Activated naive CD8-positive, alpha-beta T cell treated with anti-CD3 and anti-CD28 coated beads for 36 hours (primary cell): ENCODE measurements at regions not wholly inside any gene's neighbourhood (a gene's known extent, or its start where the extent isn't known, plus 50 kb on each side); places are given as distances from the start of the nearest gene placed in this dataset.
"Not testable (repeated sequence)": the region's sequence is repeated elsewhere in the genome, so short reads cannot be mapped to it uniquely, and the experiment has no call there.

ENCODE experiments used
- DNase-seq: peaks from one replicate; pipeline ENCODE4 v3.0.0; 2021
- H3K27ac Mint-ChIP-seq: one replicate; pipeline ENCODE4 v1.8.0; 2022; ENCODE audit warnings: mild to moderate bottlenecking, moderate library complexity, mixed read lengths
- H3K27me3 Mint-ChIP-seq: one replicate; pipeline ENCODE4 v1.8.0; 2022; ENCODE audit warnings: mild to moderate bottlenecking, mixed read lengths
- H3K36me3 Mint-ChIP-seq: one replicate; pipeline ENCODE4 v1.8.0; 2021; ENCODE audit warnings: mild to moderate bottlenecking, mixed read lengths
- H3K4me1 Mint-ChIP-seq: one replicate; pipeline ENCODE4 v1.8.0; 2021; ENCODE audit warnings: mixed read lengths
- H3K4me3 Mint-ChIP-seq: one replicate; pipeline ENCODE4 v1.8.0; 2022; ENCODE audit warnings: mild to moderate bottlenecking, moderate library complexity, mixed read lengths
- H3K9me3 Mint-ChIP-seq: one replicate; pipeline ENCODE4 v1.8.0; 2022; ENCODE audit warnings: mixed read lengths

DNA sequence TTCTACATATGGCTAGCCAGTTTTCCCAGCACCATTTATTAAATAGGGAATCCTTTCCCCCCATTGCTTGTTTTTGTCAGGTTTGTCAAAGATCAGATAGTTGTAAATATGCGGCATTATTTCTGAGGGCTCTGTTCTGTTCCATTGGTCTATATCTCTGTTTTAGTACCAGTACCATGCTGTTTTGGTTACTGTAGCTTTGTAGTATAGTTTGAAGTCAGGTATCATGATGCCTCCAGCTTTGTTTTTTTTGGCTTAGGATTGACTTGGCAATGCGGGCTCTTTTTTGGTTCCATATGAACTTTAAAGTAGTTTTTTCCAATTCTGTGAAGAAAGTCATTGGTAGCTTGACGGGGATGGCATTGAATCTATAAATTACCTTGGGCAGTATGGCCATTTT is 60.0 kb upstream of the GPC3 start:
- not testable (repeated sequence) for H3K27ac Mint-ChIP-seq, H3K4me1 Mint-ChIP-seq, H3K36me3 Mint-ChIP-seq, H3K27me3 Mint-ChIP-seq, DNase-seq, H3K9me3 Mint-ChIP-seq, H3K4me3 Mint-ChIP-seq

DNA sequence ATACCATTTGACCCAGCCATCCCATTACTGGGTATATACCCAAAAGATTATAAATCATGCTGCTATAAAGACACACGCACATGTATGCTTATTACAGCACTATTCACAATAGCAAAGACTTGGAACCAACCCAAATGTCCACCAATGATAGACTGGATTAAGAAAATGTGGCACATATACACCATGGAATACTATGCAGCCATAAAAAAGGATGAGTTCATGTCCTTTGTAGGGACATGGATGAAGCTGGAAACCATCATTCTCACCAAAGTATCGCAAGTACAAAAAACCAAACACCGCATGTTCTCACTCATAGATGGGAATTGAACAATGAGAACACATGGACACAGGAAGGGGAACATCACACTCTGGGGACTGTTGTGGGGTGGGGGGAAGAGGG is 81.7 kb upstream of the GPC3 start:
- H3K4me1 Mint-ChIP-seq, H3K9me3 Mint-ChIP-seq, H3K27me3 Mint-ChIP-seq, H3K36me3 Mint-ChIP-seq, DNase-seq, H3K27ac Mint-ChIP-seq, H3K4me3 Mint-ChIP-seq: not testable (repeated sequence)

DNA sequence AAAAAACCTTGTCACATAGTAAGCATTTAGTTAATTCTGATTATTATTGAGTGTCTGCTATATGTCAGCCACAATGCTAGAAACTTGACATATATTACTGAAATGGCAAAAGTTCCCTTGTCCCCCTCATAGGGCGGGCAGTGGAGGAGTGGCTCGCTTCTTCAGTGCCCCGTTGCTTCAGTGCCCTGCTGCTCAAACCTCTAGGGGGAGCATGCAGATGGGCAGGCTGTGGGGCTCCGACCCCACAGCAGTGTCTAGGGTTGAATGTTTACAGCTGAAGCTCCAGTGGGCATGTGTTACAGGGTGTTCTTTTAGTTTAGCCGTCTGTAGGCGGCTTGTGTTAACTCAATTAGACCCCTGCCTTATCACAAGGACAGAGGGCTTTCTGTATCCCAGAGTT is 86.5 kb upstream of the GPC3 start:
- H3K27ac Mint-ChIP-seq, H3K4me3 Mint-ChIP-seq: not testable (repeated sequence)

DNA sequence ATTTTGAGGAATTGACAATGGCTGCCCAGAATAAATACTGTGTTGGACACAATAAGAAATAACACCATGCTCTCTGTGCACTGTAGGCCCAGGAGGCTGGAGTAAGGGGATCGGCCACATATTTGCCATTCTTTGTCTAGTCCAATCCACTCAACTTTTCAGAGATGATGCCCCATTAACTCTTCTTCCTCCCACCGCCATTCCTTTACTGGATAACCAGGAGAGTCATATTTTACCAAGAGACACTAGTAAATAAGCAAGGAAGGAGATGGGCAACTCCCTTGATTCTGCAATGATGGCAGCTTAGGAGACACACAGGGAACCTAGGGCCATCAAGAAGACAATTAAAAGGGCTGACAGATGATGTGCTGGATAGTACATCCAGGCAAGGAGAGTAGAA is 87.9 kb upstream of the GPC3 start:
- DNase-seq = no peak
- Mint-ChIP-seq H3K9me3 (no peaks in the 10 kb centered on the region), H3K27ac (no peak overlapping the region), H3K4me3 (no peak overlapping the region), H3K36me3 (no peaks in the 10 kb centered on the region), H3K4me1 (no peaks in the 10 kb centered on the region), H3K27me3 (peaks cover 3% of the 10 kb centered on the region)

More for the DNA sequence above, 86.5 kb upstream of the GPC3 start:
- not testable (repeated sequence) for H3K4me1 Mint-ChIP-seq, H3K36me3 Mint-ChIP-seq, DNase-seq, H3K27me3 Mint-ChIP-seq, H3K9me3 Mint-ChIP-seq

DNA sequence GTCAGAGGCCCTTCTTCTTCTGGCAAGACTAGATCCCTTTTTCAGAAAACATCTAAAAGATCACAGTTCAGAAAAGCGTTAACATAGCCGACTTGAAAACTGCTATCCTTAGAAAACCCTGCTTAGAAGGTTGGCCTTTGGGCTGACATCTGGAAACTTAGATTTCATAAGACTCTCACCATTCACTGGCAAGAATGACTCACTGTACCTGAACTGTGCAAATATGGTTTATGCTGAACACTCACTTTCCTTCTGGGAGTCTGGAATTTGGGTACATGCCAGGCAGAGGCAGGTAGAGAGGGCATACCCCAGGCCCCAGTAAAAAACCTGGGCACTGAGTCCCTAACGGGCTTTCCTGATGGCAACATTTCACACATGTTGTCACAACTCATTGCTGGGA is 88.8 kb upstream of the GPC3 start:
- DNase-seq = no peak
- Mint-ChIP-seq H3K4me1 (no peaks in the 10 kb centered on the region), H3K27ac (no peak overlapping the region), H3K9me3 (no peaks in the 10 kb centered on the region), H3K4me3 (no peak overlapping the region), H3K36me3 (no peaks in the 10 kb centered on the region), H3K27me3 (peaks cover 3% of the 10 kb centered on the region)

DNA sequence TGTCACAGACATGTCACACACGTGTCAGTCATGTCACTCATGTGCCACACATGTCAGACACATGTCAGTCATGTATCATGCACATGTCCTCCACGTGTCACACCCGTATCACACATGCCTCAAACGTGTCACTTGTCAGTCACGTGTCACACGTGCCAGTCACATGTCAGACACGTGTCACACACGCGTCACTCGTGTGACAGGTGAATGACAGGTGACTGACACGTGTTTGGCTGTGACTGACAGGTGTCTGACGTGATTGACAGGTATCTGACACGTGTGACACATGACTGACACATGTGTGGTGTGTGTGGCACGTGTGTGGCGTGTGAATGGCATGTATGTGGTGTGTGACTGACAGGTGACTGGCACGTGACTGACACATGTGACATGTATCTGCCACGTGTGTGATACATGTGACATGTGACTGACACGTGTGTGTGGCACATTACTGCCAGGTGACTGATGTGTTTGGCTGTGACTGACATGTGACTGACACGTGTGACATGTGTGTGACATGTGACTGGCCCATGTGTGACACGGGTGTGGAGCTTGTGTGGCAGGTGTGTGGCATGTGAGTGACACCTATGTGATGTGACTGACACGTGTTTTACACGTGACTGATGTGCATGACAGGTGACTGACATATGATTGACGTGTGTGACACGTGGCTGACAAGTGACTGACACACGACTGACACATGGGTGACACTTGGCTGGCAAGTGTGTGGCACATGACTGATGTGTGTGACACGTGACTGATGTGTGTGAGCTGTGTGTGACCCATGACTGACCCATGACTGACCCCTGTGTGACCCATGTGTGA is 90.7 kb upstream of the GPC3 start:
- no peaks in the 10 kb centered on the region for H3K4me1 Mint-ChIP-seq
- peaks cover 3% of the 10 kb centered on the region for H3K27me3 Mint-ChIP-seq
- no peak for DNase-seq
- H3K36me3 Mint-ChIP-seq = no peaks in the 10 kb centered on the region
- no peaks in the 10 kb centered on the region for H3K9me3 Mint-ChIP-seq
- no peak overlapping the region for H3K4me3 Mint-ChIP-seq
- no peak overlapping the region for H3K27ac Mint-ChIP-seq

DNA sequence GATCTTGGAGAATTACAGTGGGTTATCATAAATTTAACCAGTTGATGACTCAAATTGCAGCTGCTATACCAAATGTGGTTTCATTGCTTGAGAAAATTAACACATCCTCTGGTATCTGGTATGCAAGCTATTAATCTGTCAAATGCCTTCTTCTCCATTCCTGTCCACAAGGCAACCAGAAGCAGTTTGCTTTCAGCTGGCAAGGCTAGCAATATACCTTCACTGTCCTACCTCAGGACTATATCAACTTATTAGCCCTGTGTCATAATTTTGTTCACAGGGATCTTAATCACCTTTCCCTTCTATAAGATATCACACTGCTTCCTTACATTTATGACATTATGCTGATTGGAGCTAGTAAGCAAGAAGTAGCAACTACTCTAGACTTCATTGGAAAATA is 110.0 kb upstream of the GPC3 start:
- no peaks in the 10 kb centered on the region for H3K27me3 Mint-ChIP-seq
- H3K4me3 Mint-ChIP-seq = no peak overlapping the region
- H3K36me3 Mint-ChIP-seq = peaks cover 2% of the 10 kb centered on the region
- DNase-seq = no peak
- H3K27ac Mint-ChIP-seq = no peak overlapping the region
- H3K9me3 Mint-ChIP-seq = peaks cover 1% of the 10 kb centered on the region
- no peaks in the 10 kb centered on the region for H3K4me1 Mint-ChIP-seq

DNA sequence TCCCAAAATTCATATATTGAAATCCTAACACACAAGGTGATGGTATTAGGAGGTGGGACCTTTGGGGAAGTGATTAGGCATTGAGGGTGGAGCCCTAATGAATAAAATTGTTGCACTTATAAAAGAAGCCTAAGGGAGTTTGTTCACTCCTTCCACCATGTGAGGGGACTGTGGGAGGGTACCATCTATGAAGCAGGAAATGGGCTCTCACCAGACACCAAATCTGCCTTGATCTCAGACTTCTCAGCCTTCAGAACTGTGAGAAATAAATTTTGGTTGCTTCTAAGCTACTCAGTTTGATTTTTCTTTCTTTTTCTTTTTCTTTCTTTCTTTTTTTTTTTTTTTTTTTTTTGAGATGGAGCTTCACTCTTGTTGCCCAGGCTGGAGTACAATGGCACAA is 116.2 kb upstream of the GPC3 start:
- Mint-ChIP-seq H3K9me3 (peaks cover 4% of the 10 kb centered on the region), H3K4me3 (no peak overlapping the region), H3K36me3 (peaks cover 2% of the 10 kb centered on the region), H3K4me1 (no peaks in the 10 kb centered on the region), H3K27me3 (no peaks in the 10 kb centered on the region), H3K27ac (no peak overlapping the region)
- DNase-seq = no peak

DNA sequence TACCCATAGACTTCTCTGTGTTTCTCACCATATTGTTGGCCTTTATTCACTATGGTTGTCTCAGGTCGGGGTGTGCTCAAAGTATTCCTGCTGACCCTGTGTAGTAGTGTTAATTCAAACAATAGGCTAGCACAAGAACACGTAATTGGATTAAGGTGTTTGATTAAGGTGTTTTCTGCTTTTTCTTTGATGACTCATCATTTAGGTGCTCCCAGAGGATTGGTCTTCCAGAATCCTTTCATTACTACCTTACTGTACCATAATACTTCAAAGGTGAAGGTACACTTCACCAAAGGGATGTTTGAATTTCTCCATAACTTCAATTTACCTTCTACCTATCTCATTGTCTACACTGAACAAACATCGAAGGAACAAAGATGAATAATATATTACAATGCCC is 121.7 kb upstream of the CCDC160 start:
- no peak overlapping the region for H3K27ac Mint-ChIP-seq
- H3K27me3 Mint-ChIP-seq = no peaks in the 10 kb centered on the region
- no peak for DNase-seq
- no peaks in the 10 kb centered on the region for H3K4me1 Mint-ChIP-seq
- H3K4me3 Mint-ChIP-seq = no peak overlapping the region
- H3K9me3 Mint-ChIP-seq = no peaks in the 10 kb centered on the region
- no peaks in the 10 kb centered on the region for H3K36me3 Mint-ChIP-seq

DNA sequence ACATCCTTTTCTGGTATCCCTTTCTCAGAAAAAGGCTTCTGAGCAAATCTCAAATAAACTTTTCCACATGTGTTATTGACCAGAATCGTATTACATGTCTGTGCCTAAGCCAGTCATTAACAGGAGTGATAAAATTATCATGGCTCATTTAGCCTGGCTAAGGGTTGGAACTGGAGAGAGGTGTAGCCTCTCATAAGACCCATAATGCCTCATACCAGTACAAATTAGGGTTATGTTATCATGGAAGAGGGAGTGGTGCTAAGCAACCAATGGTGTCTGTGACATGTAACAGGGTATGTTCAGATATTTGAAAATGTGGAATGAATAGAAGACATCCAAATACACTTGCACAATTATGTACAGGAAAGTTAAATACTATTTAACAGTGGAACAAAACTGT is 99.6 kb upstream of the CCDC160 start:
- Mint-ChIP-seq H3K36me3 (no peaks in the 10 kb centered on the region), H3K27ac (no peak overlapping the region), H3K27me3 (no peaks in the 10 kb centered on the region), H3K4me3 (no peak overlapping the region), H3K4me1 (no peaks in the 10 kb centered on the region), H3K9me3 (no peaks in the 10 kb centered on the region)
- no peak for DNase-seq

DNA sequence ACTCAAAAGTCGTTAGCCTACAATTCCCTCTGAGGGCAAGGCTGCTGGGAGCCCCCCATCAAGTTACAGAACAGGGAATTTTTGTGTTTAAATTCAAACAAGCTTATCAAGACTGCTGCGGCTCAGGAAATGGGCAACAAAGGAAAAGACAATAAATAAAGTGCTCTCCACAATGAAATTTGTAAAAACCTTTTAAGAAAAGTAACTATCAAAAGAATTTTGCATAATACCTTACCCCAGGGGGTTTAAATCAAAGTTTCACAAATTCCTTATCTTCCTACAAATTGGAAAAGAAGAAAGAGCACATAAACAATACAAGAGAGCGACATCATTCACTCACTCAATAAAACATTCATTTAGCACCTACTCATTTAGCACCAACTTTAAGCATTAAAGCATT is 97.9 kb upstream of the CCDC160 start:
- no peaks in the 10 kb centered on the region for H3K27me3 Mint-ChIP-seq
- DNase-seq = no peak
- H3K4me1 Mint-ChIP-seq = no peaks in the 10 kb centered on the region
- H3K4me3 Mint-ChIP-seq = no peak overlapping the region
- H3K36me3 Mint-ChIP-seq = no peaks in the 10 kb centered on the region
- no peak overlapping the region for H3K27ac Mint-ChIP-seq
- H3K9me3 Mint-ChIP-seq = no peaks in the 10 kb centered on the region

DNA sequence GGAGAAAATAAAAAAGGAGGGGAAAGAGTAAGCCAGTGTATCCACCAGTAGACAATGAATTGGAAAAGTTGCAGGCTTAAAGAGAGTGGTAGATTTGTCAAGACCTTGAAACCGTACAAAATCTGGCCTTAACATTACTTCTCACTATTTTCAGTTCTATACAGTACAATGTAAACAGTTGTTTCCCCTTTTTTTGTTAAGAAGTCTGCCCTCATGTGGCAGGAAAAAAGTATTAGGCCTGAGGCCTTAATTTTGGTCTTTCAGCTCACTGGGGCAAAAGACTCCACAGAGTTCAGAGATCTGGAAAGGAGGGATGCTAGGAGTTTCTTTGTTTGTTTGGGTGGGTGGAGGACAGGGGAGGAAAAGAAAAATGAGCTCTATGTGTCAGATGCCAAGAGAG is 92.8 kb upstream of the CCDC160 start:
- H3K9me3 Mint-ChIP-seq = no peaks in the 10 kb centered on the region
- no peak overlapping the region for H3K27ac Mint-ChIP-seq
- no peaks in the 10 kb centered on the region for H3K27me3 Mint-ChIP-seq
- peaks cover 3% of the 10 kb centered on the region for H3K4me1 Mint-ChIP-seq
- no peak overlapping the region for H3K4me3 Mint-ChIP-seq
- DNase-seq = no peak
- no peaks in the 10 kb centered on the region for H3K36me3 Mint-ChIP-seq

DNA sequence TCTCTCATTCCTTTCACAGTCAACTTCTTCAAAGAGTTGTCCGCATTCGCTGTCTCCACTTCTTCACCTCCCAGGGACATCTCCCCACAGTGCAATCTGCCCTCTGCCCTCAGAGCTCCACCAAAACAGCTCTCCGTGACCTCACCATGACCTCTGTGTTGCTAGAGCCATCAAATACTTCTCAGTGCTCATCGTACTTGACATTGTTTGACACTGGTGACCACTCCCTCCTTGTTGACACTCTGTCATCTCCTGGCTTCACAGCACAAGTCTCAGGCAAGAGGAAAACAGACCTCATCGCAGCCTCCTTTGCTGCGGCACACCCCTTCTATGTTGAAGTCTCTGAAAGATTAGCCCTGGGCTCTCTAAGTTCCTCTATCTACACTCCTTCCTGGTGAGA is 90.5 kb upstream of the CCDC160 start:
- peaks cover 3% of the 10 kb centered on the region for H3K4me1 Mint-ChIP-seq
- H3K9me3 Mint-ChIP-seq = no peaks in the 10 kb centered on the region
- no peaks in the 10 kb centered on the region for H3K36me3 Mint-ChIP-seq
- H3K27ac Mint-ChIP-seq = no peak overlapping the region
- DNase-seq = no peak
- no peaks in the 10 kb centered on the region for H3K27me3 Mint-ChIP-seq
- no peak overlapping the region for H3K4me3 Mint-ChIP-seq

DNA sequence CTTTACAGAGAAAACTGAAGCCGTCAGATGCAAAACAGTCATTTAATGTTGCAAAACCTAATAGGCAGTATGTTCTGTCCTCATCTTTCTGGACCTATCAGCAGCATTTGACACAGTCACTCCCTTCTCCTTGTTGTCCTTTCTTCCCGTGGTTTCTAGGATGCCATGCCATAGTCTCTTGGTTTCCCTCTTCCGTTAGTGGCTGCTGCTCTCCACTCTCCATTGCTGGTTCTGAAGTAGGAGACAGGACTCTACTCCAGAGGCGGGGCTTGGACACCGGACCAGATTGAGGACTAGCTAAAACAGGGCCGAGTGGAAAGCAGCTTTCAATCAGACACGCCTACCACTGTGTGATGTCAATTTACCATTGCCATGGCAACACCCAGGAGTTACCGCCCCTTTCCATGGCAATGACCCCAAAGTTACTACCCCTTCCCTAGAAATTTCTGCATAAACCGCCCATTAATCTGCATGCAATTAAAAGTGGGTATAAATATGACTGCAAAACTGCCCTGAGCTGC is 88.8 kb upstream of the CCDC160 start:
- Mint-ChIP-seq H3K36me3 (no peaks in the 10 kb centered on the region), H3K27me3 (no peaks in the 10 kb centered on the region), H3K27ac (no peak overlapping the region), H3K4me1 (peaks cover 3% of the 10 kb centered on the region), H3K4me3 (no peak overlapping the region), H3K9me3 (no peaks in the 10 kb centered on the region)
- no peak for DNase-seq

DNA sequence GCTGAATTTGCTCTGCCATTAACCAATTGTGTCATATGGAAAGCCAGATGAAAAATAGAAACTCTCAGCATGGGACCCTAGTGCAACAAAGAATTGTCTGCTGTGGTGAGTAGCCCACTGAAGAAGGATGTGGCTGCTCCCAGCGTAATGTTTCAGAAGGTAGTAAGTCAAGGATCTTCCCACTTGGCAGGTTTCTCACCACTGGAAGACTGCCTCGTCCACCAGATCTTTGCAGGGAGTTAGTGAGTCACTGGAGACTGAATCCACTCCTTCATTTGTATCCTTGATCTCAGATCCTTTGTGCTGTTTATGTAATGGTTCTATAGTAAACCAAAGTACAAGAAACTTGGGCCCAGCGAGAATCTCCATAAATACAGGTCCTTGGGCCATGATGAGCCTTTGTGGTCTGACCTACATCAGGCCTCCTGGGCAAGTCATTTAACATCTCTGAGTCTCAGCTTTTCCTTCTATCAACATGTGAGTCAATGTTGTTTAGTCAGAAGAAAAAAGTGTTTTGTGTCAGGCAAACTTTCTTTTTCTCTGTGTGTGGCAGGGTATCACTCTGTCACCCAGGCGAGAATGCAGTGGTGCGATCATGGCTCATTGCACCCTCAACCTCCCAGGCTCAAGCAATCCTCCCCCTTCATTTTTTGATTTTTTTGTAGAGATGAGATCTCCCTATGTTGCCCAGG is 78.0 kb upstream of the CCDC160 start:
- DNase-seq = no peak
- peaks cover 3% of the 10 kb centered on the region for H3K36me3 Mint-ChIP-seq

DNA sequence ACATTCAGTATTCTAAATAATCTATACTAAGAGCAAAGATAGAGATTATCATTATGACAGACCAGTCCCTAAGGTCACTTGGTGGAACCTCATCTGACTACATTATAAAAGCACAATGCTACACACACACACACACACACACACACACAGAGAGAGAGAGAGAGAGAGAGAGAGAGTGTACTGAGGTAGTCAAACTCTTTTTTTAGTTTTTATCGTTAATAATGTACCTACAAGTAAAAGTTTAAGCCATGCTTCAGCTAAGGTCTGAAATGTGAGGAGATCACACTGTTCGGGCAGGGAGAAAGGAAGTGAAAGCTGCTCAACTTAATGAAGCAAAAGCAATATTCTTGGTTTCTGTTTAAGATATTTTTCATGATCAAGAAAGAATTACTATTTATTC is 75.8 kb upstream of the CCDC160 start:
- Mint-ChIP-seq H3K9me3 (no peaks in the 10 kb centered on the region), H3K27ac (peak overlapping the region; percentile 64), H3K4me3 (no peak overlapping the region), H3K36me3 (peaks cover 3% of the 10 kb centered on the region), H3K27me3 (no peaks in the 10 kb centered on the region), H3K4me1 (peaks cover 11% of the 10 kb centered on the region)
- no peak for DNase-seq

More for the DNA sequence above, 78.0 kb upstream of the CCDC160 start:
- no peak overlapping the region for H3K27ac Mint-ChIP-seq
- H3K27me3 Mint-ChIP-seq = no peaks in the 10 kb centered on the region
- no peaks in the 10 kb centered on the region for H3K9me3 Mint-ChIP-seq
- H3K4me1 Mint-ChIP-seq = peaks cover 11% of the 10 kb centered on the region
- no peak overlapping the region for H3K4me3 Mint-ChIP-seq
